GM18499 (cell line): ENCODE measurements at regions not wholly inside any gene's neighbourhood (a gene's known extent, or its start where the extent isn't known, plus 50 kb on each side); places are given as distances from the start of the nearest gene placed in this dataset.

ENCODE experiments used
- ATAC-seq: cut with Tn5 transposase; IDR thresholded peaks from one replicate; pipeline ENCODE4 v1.9.1; 2021; ENCODE audit warnings: moderate number of reproducible peaks; ENCODE audit not compliant: insufficient read depth, unreplicated experiment

DNA sequence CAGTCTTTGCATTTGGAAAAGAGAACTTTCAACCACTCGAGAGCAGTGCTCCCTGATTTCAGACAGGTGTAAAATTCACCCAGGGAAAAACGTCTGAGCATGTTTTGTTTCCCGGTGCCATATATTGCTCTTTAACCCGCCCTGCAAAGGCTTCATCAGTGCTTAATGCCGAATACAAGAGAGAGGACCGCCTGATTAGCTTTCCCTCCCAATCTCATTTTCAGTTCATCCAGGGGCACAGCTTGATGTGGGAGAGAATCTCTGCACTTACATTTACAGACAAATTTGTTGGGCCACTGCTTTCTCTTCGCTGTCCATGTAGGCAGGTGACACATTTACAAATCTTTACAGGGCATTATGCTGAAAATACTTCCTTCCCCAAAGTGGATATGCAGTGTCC lies 499.1 kb downstream of the LIG4 start:
- ATAC-seq: no peak

DNA sequence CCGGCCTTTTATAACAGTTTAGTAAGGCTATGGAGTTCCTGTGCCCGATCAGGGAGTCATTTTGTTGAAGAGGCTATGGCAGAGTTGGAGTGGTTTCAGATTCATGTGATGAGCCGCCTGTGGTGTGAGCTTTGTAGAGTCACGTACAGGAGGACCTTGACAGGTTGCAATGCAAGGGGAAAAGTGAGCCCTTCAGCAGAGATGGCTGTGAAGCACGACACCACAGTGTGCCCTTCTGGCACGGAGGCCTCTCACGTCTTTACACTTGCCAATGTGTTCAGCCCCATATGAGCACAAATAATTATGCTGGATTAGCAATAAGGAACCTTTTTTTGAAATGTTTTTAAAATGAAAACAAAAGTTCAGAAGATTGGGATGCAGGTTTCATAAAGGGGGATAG lies 499.8 kb downstream of the LIG4 start:
- ATAC-seq: no peak

DNA sequence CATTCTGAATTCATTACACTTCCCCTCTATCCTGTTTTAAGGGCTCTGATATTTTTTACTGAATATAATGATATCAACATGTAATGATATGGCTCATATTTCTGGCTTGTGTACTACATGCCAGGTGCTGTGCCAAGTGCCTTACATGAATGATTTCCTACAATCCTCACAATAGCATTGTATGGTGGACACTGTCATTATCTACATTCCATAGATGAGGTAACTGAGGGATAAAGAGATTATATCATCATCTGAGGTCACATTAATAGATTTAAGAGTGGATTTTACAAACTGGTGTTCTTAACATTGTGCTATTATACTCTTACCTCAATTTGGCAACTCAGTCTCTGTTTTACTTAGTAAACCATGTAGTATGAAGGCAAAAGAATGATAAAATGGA lies 502.0 kb downstream of the LIG4 start:
- no peak for ATAC-seq

DNA sequence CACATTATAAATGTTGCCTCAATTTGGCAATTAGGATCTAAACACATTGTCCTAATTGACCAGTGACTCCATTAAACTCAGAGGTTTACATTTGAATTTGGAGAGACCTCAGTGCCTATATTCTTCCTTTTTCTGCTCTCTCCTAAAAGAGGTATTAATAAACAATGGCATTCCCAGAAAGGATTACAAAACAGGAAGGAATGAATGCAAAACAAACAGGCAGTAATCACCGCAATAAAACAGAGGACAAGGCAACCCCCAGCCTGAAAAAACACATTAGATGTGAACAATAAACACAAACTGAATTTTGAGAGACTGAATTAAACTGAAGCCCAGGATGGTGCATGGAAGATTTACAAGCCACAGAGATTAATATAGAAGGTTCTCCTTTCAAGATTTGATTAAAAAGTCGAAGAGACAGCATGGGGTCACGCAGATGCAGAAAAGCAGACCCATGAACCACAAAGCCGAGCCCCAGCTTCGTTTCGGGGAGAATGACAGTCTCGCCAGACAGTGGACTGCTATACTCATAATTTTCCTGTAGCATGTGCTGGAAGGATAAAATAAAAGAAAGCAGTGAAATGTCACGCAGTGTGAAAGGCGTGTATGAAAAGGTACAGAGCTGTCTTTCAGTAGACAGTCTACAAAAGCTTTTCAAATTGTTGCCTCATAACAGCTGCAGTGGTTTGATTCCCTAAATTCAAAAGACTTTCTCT lies 503.0 kb downstream of the LIG4 start:
- ATAC-seq: no peak

- no peak for ATAC-seq
These were observed 525.2 kb downstream of the LIG4 start for GRCh38 chr13:107690181-107690580.

DNA sequence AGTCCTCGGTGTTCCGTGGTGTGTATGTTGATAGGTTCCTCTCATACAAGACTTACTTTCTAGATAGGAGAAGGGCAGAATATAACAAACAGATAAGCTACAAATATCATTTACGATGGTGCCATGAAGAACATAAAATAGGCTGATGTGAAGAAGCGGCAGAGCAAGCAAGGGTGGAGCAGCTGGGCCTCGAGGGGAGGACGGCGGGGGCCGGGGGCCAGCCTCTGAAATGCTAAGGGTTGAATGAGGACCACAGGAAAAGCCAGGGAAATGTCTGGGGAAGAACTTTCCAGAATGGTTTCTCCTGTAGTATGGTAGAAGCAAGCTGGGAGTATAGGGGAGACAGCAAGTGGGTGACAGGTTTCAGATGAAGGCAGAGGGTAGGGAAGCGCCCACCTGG lies 529.5 kb downstream of the LIG4 start:
- no peak for ATAC-seq

GRCh38 chr13:107681600-107681999 lies 533.7 kb downstream of the LIG4 start:
- ATAC-seq: no peak

DNA sequence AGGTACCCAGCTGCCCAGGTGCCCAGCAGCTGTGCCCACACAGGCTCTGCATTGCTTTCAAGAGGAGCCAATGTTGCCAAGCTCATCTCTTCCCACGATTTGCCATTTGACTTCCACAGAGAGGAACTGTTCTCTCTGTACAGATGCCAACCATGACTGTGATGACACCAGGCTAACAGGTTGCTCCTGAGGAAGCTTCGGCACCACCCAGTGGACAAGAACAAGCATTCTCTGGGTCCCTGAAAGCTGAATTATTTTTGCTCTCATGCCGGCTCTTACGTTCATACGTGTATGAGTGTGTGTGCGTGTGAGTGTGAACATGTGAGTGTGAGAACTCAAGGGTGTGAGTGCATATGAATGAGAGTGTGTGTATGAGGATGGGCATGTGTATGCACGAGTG lies 535.2 kb downstream of the LIG4 start:
- no peak for ATAC-seq

DNA sequence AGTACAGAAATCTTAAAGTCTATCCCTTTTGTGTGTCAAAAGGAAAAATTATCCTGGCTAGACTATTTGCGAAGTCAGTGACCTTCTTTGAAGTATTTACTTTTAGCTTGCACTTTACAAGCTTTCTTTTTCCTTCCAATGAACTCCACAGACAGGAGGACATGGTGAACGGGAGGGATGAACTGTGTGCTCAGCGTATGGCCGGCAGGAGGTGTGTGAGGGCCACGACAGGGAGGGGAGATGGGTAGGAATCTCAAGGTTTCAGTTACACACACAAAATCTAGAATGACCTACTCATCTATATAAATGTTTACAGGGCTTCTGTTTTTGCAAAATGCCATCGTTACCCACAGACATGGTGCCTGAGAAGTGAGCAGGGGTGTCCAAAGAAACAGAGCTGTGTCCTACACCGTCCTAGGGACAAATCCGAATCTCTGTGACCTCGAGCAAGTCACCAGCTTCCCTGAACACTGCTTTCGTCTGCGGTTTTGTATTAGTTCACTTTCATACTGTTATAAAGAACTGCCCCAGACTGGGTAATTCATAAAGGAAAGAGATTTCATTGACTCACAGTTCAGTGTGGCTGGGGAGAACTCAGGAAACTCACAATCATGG lies 537.2 kb downstream of the LIG4 start:
- ATAC-seq: no peak

DNA sequence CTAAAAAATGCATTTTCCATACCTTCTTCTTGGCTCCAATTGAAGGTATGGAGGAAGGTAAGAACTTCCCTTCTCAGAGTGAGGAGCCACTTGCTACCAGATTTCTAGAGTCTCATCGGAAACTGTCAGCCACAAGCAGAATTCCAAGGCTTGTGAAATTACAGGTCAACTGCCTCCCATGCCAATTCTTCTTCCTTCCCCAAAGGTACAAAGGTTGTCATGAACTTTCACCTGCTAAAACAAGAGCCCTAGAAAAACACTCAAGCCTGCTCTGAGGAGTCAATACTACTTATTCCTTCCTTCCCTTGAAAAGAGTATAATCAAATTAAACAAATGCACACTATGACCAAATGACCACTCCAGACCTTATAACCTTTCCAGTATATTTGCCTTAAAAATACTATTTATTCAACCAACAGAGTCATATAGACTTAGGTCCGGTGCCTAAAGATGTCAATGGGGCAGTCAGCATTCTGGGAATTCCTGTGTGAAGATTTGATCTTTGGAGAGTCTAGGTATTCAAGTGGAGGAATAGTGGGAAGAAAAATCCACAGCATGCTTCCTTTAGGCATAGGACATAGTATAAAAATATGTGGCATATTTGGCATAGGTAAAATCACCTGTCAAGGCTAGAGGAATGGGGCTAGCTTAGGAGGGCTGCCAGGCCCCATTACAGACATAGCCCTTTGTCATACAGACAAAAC lies 539.3 kb downstream of the LIG4 start:
- no peak for ATAC-seq

GRCh38 chr13:107669391-107669993 lies 545.8 kb downstream of the LIG4 start:
- ATAC-seq: no peak

DNA sequence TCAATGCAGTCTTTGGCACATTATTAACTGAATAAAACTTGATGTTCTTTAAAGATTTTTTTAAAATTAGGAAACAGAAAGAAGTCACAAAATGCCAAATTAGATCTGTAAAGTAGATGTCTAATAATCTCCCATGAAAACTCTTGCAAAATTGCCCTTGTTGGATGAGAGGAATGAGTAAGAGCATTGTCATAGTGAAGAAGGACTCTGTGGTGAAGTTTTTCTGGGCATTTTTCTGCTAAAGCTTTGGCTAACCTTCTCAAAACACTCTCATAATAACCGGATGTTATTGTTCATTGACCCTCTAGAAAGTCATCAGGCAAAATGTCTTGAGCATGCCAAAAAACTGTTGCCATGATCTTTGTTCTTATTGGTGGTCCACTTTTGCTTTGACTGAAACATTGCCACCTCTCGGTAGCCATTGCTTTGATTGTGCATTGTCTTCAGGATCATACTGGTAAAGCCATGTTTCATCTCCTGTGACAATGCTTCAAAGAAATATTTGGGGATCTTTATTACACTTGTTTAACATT lies 549.3 kb downstream of the LIG4 start:
- no peak for ATAC-seq

GRCh38 chr13:107650081-107650701 lies 565.1 kb downstream of the LIG4 start:
- ATAC-seq: peak; percentile 78

- ATAC-seq: no peak
These were observed 566.3 kb downstream of the LIG4 start for GRCh38 chr13:107649079-107649478.

DNA sequence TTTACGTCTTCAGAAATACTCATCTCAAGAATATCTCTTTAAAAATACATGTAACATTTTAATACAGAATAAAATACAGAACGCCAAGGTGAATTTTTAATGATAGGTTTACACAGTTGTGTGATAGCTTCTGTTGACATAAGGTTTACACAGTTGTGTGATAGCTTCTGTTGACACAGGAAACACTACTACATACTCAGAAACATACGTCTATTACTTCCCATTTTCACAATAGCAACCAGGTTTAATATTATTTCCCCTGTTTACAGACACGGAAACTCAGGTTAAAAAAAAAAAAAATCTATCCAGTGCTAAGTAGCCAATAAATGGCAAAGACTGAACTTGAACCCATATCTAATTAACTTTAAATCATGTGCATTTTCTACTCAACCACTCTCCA lies 571.2 kb downstream of the LIG4 start:
- ATAC-seq: no peak

- ATAC-seq: no peak
These were observed 571.7 kb downstream of the LIG4 start for GRCh38 chr13:107643615-107644014.

DNA sequence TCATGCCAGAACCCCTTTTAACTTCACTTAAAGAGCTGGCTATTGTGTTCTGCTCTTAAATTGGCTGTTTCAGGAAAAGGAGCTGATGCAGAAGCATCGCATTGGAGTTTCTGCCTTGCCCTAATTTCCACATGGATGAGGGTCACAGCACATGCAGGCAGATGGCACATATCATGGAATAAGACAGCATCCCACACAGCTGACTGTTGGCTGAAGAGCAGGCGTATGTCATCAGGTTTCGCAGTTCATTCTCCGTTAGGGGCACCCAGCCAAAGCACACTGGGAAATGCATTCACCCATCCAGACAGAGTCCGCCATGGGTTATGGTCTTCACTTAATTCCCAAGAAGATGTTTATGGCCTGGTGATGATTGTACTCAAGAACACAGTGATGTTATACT lies 572.5 kb downstream of the LIG4 start:
- ATAC-seq: no peak

- no peak for ATAC-seq
These were observed 573.8 kb downstream of the LIG4 start for GRCh38 chr13:107641574-107641973.

- no peak for ATAC-seq
These were observed 589.7 kb downstream of the LIG4 start for GRCh38 chr13:107625648-107626047.

- ATAC-seq: no peak
These were observed 597.8 kb downstream of the LIG4 start for GRCh38 chr13:107617527-107617926.

DNA sequence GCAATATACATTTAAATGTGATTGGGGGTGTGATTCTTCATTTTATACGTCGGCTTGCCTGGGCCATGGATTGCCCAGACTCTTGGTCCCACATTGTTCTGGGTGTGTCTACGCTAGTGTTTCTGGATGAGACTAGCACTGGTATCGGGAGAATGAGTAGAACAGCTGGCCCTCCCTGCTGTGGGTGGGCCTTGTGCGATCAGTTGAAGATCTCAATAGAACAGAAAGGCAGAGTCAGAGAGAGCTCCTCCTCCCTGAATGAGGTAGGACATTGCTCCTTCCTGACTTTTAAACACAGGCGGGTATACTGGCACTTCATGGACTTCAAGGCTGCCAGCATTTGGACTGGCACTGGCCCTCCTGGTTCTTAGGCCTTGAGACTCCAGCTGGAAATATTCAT lies 603.0 kb downstream of the LIG4 start:
- ATAC-seq: no peak
